HG03196 (cell line): ENCODE measurements at regions not wholly inside any gene's neighbourhood (a gene's known extent, or its start where the extent isn't known, plus 50 kb on each side); places are given as distances from the start of the nearest gene placed in this dataset.
"Not testable (repeated sequence)": the region's sequence is repeated elsewhere in the genome, so short reads cannot be mapped to it uniquely, and the experiment has no call there.

Experiments used
- ATAC-seq: cut with Tn5 transposase; IDR thresholded peaks from one replicate; pipeline ENCODE4 v1.9.1; 2021; ENCODE audit not compliant: unreplicated experiment

DNA sequence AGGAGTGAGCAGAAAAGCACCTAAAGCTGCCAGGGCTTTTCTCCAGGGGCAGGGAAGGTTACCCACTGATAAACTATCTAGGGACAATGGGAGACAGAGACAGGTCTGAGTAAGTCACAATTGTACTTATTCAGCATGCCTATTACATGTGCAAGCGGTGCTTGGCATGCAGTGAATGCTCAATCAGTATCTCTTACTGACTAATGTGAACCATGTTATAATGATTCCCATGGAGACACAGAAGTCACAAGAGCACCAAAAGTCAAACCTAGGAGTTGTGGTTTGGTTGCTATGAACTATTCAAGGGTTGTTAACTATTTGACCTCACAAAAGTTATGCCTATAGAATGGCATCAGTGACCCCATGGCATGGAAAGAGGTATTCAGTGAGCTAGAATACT is 50.0 kb upstream of the RASGRP1 start:
- ATAC-seq = no peak

DNA sequence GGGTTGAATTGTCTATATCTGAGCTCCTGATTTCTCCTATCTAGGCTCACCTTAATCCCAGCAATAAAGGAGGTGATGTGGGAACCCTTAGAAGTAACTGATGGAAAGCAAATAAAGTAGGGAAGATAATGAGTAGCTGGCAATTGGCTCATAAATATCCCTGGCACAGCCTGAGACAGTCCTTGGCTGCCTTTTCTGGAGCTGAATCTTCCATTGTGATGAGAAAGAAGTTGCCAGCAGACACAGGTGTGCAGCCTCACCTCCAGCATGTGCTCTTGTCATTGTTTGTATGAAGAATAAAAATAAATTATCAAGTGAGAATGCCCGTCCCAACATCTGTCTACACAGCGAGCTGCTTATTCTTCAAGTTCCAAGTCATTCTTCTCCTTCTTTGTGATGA is 53.2 kb upstream of the RASGRP1 start:
- ATAC-seq = no peak

- no peak for ATAC-seq
Observed at GRCh38 chr15:38618242-38618955, 53.8 kb upstream of the RASGRP1 start.

DNA sequence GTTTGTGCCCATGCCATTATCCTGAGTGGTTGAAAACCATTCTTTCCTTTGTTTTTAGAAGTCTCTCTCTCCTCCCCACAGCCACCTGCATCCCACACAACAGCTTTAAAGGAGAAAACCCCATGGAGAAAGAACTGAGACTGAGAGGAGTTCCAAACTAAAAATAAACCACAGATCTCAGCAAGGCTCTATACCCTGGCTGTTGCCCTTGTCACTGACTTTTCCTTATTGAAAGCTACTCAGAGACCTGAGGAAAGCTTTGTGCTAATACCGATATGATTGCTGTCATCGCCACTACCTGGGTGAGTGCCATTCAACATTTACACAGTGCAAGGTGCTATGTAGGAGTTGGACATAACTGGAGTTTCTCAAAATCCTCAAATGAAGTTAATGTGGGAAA is 55.5 kb upstream of the RASGRP1 start:
- no peak for ATAC-seq

- ATAC-seq = no peak
Observed at GRCh38 chr15:38620851-38621594, 56.4 kb upstream of the RASGRP1 start.

DNA sequence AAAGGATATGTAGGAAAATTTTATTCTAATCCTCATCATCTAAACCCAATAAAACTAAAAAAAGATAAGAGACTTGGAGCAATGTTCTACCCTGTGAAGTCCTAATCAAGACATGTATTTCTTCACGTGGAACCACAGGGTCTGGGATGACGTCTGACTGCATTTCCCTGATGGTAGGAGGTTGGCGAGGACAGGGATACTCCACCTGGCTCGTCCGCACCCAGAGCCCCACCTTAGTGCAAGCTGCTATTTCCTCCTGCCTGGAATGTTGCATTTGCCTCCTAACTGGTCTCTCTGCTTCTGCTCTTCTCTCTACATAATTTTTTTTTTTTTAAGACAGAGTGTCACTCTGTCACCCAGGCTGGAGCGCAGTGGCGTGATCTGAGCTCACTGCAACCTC is 57.7 kb upstream of the RASGRP1 start:
- no peak for ATAC-seq

- no peak for ATAC-seq
Observed at GRCh38 chr15:38622908-38623307, 58.3 kb upstream of the RASGRP1 start.

DNA sequence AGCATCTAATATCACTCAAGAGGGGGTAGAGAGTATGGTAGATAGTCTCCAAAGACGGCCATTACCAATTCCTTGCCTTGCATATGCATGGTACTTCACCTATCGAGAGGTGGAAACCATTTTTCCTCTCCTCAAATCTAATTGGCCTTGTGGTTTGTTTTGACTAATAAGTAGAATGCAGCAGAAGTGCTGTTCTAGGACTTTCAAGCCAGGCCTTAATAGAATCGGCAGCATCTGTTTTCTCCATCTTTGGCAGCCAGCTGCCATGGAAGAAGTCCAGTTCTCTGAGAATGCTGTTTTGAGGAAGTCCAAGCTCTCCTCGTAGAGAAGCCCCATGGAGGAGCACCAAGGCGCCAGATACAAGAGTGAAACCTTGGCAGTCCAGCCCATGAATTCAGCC is 59.1 kb upstream of the RASGRP1 start:
- ATAC-seq = no peak

- ATAC-seq = no peak
Observed at GRCh38 chr15:38624244-38625205, 59.9 kb upstream of the RASGRP1 start.

- ATAC-seq = no peak
Observed at GRCh38 chr15:38625886-38626285, 61.3 kb upstream of the RASGRP1 start.

- no peak for ATAC-seq
Observed at GRCh38 chr15:38626443-38627050, 61.9 kb upstream of the RASGRP1 start.

GRCh38 chr15:38627689-38628277 is 63.2 kb upstream of the RASGRP1 start:
- no peak for ATAC-seq

- no peak for ATAC-seq
Observed at GRCh38 chr15:38631119-38632075, 66.8 kb upstream of the RASGRP1 start.

DNA sequence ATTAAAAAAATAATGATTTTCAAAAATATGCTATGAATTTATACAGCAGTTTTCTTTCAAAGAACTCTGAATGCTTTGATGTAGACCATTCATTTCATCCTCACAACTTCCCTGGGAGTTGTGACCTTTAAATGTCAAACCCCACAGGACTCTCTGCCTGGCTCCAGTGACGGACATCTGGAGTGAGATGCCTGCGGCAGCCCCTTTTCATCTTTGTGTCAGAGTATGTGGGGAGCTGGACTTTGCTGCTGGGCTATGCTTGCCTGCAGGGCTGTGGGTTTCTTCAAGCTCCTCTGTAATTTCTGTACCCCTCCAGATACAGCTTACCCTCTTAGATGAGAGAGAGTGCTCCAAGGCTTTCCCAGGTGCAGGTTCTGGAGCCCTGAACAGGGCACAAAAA is 70.6 kb upstream of the RASGRP1 start:
- no peak for ATAC-seq

DNA sequence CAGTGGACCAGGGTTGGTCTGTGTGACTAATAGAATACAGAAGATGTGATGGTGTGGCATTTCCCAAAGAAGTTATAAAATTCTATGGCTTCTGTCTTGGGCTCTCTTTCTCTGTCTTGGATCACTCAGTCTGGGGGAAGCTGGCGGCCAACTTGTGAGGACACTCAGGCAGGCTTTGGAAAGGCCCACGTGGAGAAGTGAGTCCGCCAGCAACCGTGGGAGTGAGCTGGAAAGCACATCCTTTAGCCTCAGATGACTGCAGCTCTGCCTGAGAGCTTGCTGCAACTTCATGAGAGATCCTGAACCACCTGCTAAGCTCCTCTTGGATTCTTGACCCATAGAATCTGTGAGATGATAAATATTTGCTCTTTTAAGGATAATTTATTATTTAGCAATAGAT is 72.0 kb upstream of the RASGRP1 start:
- ATAC-seq = no peak

- ATAC-seq = no peak
Observed at GRCh38 chr15:38638126-38638525, 73.5 kb upstream of the RASGRP1 start.

- ATAC-seq = no peak
Observed at GRCh38 chr15:38638811-38639210, 74.2 kb upstream of the RASGRP1 start.

DNA sequence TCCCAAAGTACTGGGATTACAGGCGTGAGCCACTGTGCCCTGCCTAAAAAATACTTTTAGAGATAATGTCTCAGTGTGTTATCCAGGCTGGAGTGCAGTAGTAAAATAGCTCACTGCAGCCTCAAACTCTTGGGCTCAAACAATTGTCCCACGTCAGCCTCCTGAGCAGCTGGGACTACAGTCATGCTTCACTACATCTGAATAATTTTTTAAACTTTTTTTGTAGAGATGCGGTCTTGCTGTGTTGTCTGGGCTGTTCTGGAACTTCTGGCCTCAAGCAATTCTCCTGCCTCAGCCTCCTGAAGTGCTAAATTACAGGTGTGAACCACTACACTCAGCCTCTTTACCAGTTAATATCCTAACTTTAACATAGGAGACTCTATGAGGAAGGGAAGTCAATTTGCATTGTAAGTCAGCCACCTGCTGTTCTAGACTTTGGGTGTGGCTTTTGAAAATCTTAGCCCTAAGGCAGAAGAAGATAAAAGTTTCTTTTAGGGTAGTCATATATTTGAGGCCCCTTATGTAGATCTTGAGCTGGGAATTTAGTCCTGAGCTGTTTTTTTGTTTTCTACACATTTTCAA is 78.2 kb upstream of the RASGRP1 start:
- no peak for ATAC-seq

GRCh38 chr15:38644353-38644752 is 79.7 kb upstream of the RASGRP1 start:
- not testable (repeated sequence) for ATAC-seq
